IMR-90 (cell line): ENCODE measurements at regions not wholly inside any gene's neighbourhood (a gene's known extent, or its start where the extent isn't known, plus 50 kb on each side); places are given as distances from the start of the nearest gene placed in this dataset.

Experiments
- ATAC-seq: fragments of 200-7000 bp; cut with Tn5 transposase; 2 replicates; pipeline ENCODE4 v1.9.1; 2020; ENCODE audit warnings: low read depth, mild to moderate bottlenecking, moderate library complexity
- BruUV-seq: library from RNA; stranded (reverse); fragments of 400-500 nt; replicated peaks from 2 replicates; lab custom pipeline; 2021; lab: Mats Ljungman, UMichigan
- CTCF ChIA-PET: fragments of 300-600 bp; formaldehyde crosslinking; extraction: SDS; loops from one replicate; lab custom pipeline; 2021; ENCODE audit warnings: antibody characterized with exemption; lab: Yijun Ruan, JAX
- POLR2A ChIA-PET: fragments of 300-600 bp; sonication (Branson Sonifier 250); formaldehyde crosslinking; loops from one replicate; lab custom pipeline; 2022; ENCODE audit warnings: antibody characterized with exemption; ENCODE audit not compliant: unreplicated experiment; lab: Charles Lee
- DNase-seq: peaks from one replicate; pipeline ENCODE4 v3.0.0; 2013
- H2AFZ ChIP-seq: replicated peaks from 2 replicates; pipeline ENCODE3; 2013; ENCODE audit warnings: low read length, mild to moderate bottlenecking; ENCODE audit not compliant: poor library complexity
- H2AK5ac ChIP-seq: 2 replicates; pipeline ENCODE4 v1.6.1; 2013; ENCODE audit warnings: low read depth, low read length, inconsistent platforms
- H2AK9ac ChIP-seq: replicated peaks from 2 replicates; pipeline ENCODE3; 2013; ENCODE audit warnings: mild to moderate bottlenecking, low read depth, low read length, moderate library complexity; ENCODE audit not compliant: poor library complexity
- H2BK120ac ChIP-seq: 2 replicates; pipeline ENCODE4 v1.6.1; 2013; ENCODE audit warnings: low read depth, low read length, inconsistent platforms
- H2BK15ac ChIP-seq: 3 replicates; pipeline ENCODE4 v1.6.1; 2013; ENCODE audit warnings: low read depth, low read length, inconsistent platforms
- H2BK20ac ChIP-seq: 2 replicates; pipeline ENCODE4 v1.6.1; 2013; ENCODE audit warnings: low read depth, mild to moderate bottlenecking, inconsistent platforms, low read length, moderate library complexity
- H2BK5ac ChIP-seq: 2 replicates; pipeline ENCODE4 v1.6.1; 2013; ENCODE audit warnings: mild to moderate bottlenecking, low read depth, low read length, inconsistent platforms; ENCODE audit not compliant: poor library complexity, severe bottlenecking
- H3K14ac ChIP-seq: replicated peaks from 2 replicates; pipeline ENCODE4 v1.6.1; 2013; ENCODE audit warnings: low read depth, low read length, inconsistent platforms
- H3K18ac ChIP-seq: 2 replicates; pipeline ENCODE4 v1.6.1; 2013; ENCODE audit warnings: low read depth, low read length, control low read depth
- H3K23ac ChIP-seq: 2 replicates; pipeline ENCODE4 v1.6.1; 2013; ENCODE audit warnings: low read depth, low read length, inconsistent platforms
- H3K27ac ChIP-seq: 2 replicates; pipeline ENCODE4 v1.5.1; 2013; ENCODE audit warnings: mild to moderate bottlenecking, control low read depth, low read length; ENCODE audit not compliant: insufficient read depth
- H3K27me3 ChIP-seq: 2 replicates; pipeline ENCODE4 v1.6.1; 2013; ENCODE audit warnings: low read length; ENCODE audit not compliant: control insufficient read depth, insufficient read depth
- H3K36me3 ChIP-seq: 2 replicates; pipeline ENCODE4 v1.6.1; 2013; ENCODE audit warnings: low read length, mixed read lengths; ENCODE audit not compliant: control insufficient read depth, insufficient read depth
- H3K4ac ChIP-seq: 2 replicates; pipeline ENCODE4 v1.6.1; 2013; ENCODE audit warnings: low read depth, low read length, inconsistent platforms
- H3K4me1 ChIP-seq: 2 replicates; pipeline ENCODE4 v1.6.1; 2013; ENCODE audit warnings: low read length, mixed read lengths; ENCODE audit not compliant: control insufficient read depth, insufficient read depth
- H3K4me2 ChIP-seq: 2 replicates; pipeline ENCODE4 v1.6.1; 2013; ENCODE audit warnings: low read depth, mild to moderate bottlenecking, control low read depth, low read length, moderate library complexity
- H3K4me3 ChIP-seq: 2 replicates; pipeline ENCODE4 v1.5.1; 2013; ENCODE audit warnings: low read depth, mild to moderate bottlenecking, control low read depth, low read length, moderate library complexity; ENCODE audit not compliant: insufficient read depth
- H3K56ac ChIP-seq: 2 replicates; pipeline ENCODE4 v1.6.1; 2013; ENCODE audit warnings: low read length, inconsistent platforms; ENCODE audit not compliant: insufficient read depth; ENCODE audit errors: extremely low read depth
- H3K79me1 ChIP-seq, 2 experiments: 2 replicates each; pipeline ENCODE4 v1.6.1; 2013; ENCODE audit warnings: low read length in 2 of 2, inconsistent platforms in 1 of 2, low read depth in 1 of 2
- H3K9ac ChIP-seq: 2 replicates; pipeline ENCODE4 v1.6.1; 2013; ENCODE audit warnings: low read depth, low read length, control low read depth
- H3K9me1 ChIP-seq: 2 replicates; pipeline ENCODE4 v1.6.1; 2013; ENCODE audit warnings: low read length, inconsistent platforms; ENCODE audit not compliant: insufficient read depth
- H3K9me3 ChIP-seq: 2 replicates; pipeline ENCODE4 v1.6.1; 2013; ENCODE audit warnings: low read length; ENCODE audit not compliant: control insufficient read depth, insufficient read depth
- H4K20me1 ChIP-seq: 2 replicates; pipeline ENCODE4 v1.6.1; 2013; ENCODE audit warnings: low read length, inconsistent platforms; ENCODE audit not compliant: insufficient read depth
- H4K5ac ChIP-seq: 2 replicates; pipeline ENCODE4 v1.6.1; 2013; ENCODE audit warnings: mild to moderate bottlenecking, low read depth, low read length, control low read depth
- H4K8ac ChIP-seq, 2 experiments: 2 replicates each; pipeline ENCODE4 v1.6.1; 2013; ENCODE audit warnings: low read depth in 2 of 2, low read length in 2 of 2, control low read depth in 1 of 2, inconsistent platforms in 1 of 2
- H4K91ac ChIP-seq: 2 replicates; pipeline ENCODE4 v1.6.1; 2013; ENCODE audit warnings: low read depth, low read length, inconsistent platforms; ENCODE audit not compliant: insufficient read depth
- BHLHE40 ChIP-seq: fragments of 150-350 bp; IDR thresholded peaks from 2 replicates; pipeline ENCODE4 v1.6.1; 2016; ENCODE audit warnings: mild to moderate bottlenecking, low read depth, low read length
- CEBPB ChIP-seq: IDR thresholded peaks from 2 replicates; pipeline ENCODE4 v1.6.1; 2012; ENCODE audit warnings: low read depth, low read length, improper control_type of control experiment
- CHD1 ChIP-seq: IDR thresholded peaks from 2 replicates; pipeline ENCODE4 v1.6.1; 2012; ENCODE audit warnings: low read depth, low read length, improper control_type of control experiment
- FOS ChIP-seq: fragments of 150-350 bp; IDR thresholded peaks from 2 replicates; pipeline ENCODE4 v1.6.1; 2016; ENCODE audit warnings: low read depth, low read length
- MAFK ChIP-seq: IDR thresholded peaks from 2 replicates; pipeline ENCODE4 v1.6.1; 2012; ENCODE audit warnings: low read depth, low read length, improper control_type of control experiment
- MAZ ChIP-seq: IDR thresholded peaks from 2 replicates; pipeline ENCODE4 v1.6.1; 2012; ENCODE audit warnings: low read depth, mild to moderate bottlenecking, low read length, improper control_type of control experiment, moderate library complexity, borderline replicate concordance
- MXI1 ChIP-seq: IDR thresholded peaks from 2 replicates; pipeline ENCODE4 v1.6.1; 2012; ENCODE audit warnings: low read depth, mild to moderate bottlenecking, low read length, moderate library complexity, borderline replicate concordance
- NFE2L2 ChIP-seq: fragments of 150-350 bp; IDR thresholded peaks from 2 replicates; pipeline ENCODE4 v1.6.1; 2016; ENCODE audit warnings: low read depth, mild to moderate bottlenecking, low read length
- POLR2A ChIP-seq: IDR thresholded peaks from 2 replicates; pipeline ENCODE4 v1.6.1; 2012; ENCODE audit warnings: mild to moderate bottlenecking, low read depth, low read length
- RAD21 ChIP-seq: IDR thresholded peaks from 2 replicates; pipeline ENCODE4 v1.6.1; 2012; ENCODE audit warnings: low read length, improper control_type of control experiment
- RCOR1 ChIP-seq: IDR thresholded peaks from 2 replicates; pipeline ENCODE4 v1.6.1; 2012; ENCODE audit warnings: mild to moderate bottlenecking, low read length, improper control_type of control experiment; ENCODE audit not compliant: insufficient replicate concordance
- RFX5 ChIP-seq: IDR thresholded peaks from 2 replicates; pipeline ENCODE4 v1.8.0; 2012; ENCODE audit warnings: low read depth, mild to moderate bottlenecking, low read length, moderate library complexity
- SMC3 ChIP-seq: fragments of 150-350 bp; IDR thresholded peaks from 2 replicates; pipeline ENCODE4 v1.6.1; 2016; ENCODE audit warnings: low read depth, mild to moderate bottlenecking, antibody characterized with exemption, low read length, moderate library complexity
- WGBS, 2 experiments: methylation state at CpG; one replicate each; pipeline versions ENCODE4 v1.1.5 to v1.1.7; 2013; ENCODE audit warnings: missing lambda C conversion rate in 2 of 2; ENCODE audit not compliant: insufficient read length in 1 of 2; ENCODE audit errors: extremely low coverage in 2 of 2; 5-methylcytosine and 5-hydroxymethylcytosine counted together
- dilution Hi-C: fragments of 300-500 bp; cut with HindIII; formaldehyde crosslinking; loops from one replicate; pipeline ENCODE4 v1.14.3; 2018; ENCODE audit warnings: low sequenced_read_pairs; ENCODE audit not compliant: unreplicated experiment
- in situ Hi-C: fragments of 300-500 bp; cut with MboI; formaldehyde crosslinking; loops from 3 replicates; pipeline ENCODE4 v1.14.3; 2019; ENCODE audit warnings: low sequenced_read_pairs, inconsistent platforms, mixed read lengths
- intact Hi-C: fragments of 100-400 bp; cut with micrococcal nuclease; formaldehyde crosslinking; loops from 2 replicates; pipeline ENCODE4 v1.10.0; 2022
- TF ChIP-seq, protein P1 (sequence below): conservative IDR thresholded peaks from 2 replicates; pipeline ENCODE4 v1.5.1; 2012; ENCODE audit warnings: mild to moderate bottlenecking, low read depth, low read length, improper control_type of control experiment
- TF ChIP-seq, protein P2 (sequence below): fragments of 150-350 bp; IDR thresholded peaks from 2 replicates; pipeline ENCODE4 v1.6.1; 2016; ENCODE audit warnings: low read depth, mild to moderate bottlenecking, low read length, moderate library complexity, borderline replicate concordance
- TF ChIP-seq, protein P3 (sequence below): fragments of 150-350 bp; IDR thresholded peaks from 2 replicates; pipeline ENCODE4 v1.6.1; 2017; ENCODE audit warnings: mild to moderate bottlenecking, antibody characterized with exemption, low read length, low read depth

DNA sequence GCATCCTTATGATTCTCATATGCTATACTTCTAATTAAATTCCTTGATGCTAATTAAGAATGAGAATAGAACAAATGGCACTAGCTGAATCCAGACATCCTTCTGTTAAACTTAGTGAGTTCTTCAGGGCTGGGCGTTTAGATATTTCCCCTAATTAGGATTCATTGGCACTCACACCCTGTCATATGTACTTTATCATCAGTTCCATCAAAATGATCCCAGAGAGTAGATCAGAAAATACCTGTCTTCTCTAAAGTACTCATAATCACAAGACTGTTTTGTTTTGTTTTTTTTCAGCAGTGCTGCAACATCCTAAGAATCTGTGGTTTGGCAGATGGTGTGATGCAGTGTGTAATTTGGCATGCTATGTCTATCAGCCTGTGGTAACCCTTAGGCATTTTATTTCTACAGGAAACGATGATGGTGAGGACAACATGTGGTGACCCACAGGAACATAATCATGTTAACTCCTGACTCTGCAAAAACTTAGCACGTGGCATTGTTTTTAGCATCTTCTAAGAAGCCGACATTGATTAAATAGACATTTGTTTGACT lies 2528.4 kb downstream of the ARAP2 start:
- in situ Hi-C loops, result no loop called here
- no peak overlapping the region for H3K14ac ChIP-seq
- no peak overlapping the region for H3K18ac ChIP-seq
- no peak overlapping the region for H2BK15ac ChIP-seq
- no peaks in the 10 kb centered on the region for H3K79me1 ChIP-seq
- intact Hi-C loops, result no loop called here
- no peaks in the 10 kb centered on the region for H3K9me1 ChIP-seq
- no peak overlapping the region for H4K5ac ChIP-seq
- H3K23ac ChIP-seq, result no peak overlapping the region
- no peaks in the 10 kb centered on the region for H3K27me3 ChIP-seq
- ChIA-PET POLR2A (no interaction called here), CTCF (no interaction called here)
- H4K8ac ChIP-seq, result no peak overlapping the region
- H2BK5ac ChIP-seq, result no peak overlapping the region
- no peak overlapping the region for H3K56ac ChIP-seq
- DNase-seq, result no peak
- dilution Hi-C loops, result no loop called here
- no peak for ATAC-seq
- 0 out of 2 replicates have a peak, but pooled peaks cover under 1% of the 10 kb centered on the region for H3K9me3 ChIP-seq
- H2BK20ac ChIP-seq, result no peak overlapping the region
- H3K4me1 ChIP-seq, result no peaks in the 10 kb centered on the region
- no CpG with 5 or more reads among the region's 4 CpGs for WGBS, 2 experiments
- no peak overlapping the region for H2AK5ac ChIP-seq
- H4K20me1 ChIP-seq, result no peaks in the 10 kb centered on the region
- H3K36me3 ChIP-seq, result no peaks in the 10 kb centered on the region
- H3K27ac ChIP-seq, result no peak overlapping the region
- no peak overlapping the region for H4K91ac ChIP-seq
- no peak overlapping the region for H2AK9ac ChIP-seq
- no peak overlapping the region for H3K4ac ChIP-seq
- no TSS peak for BruUV-seq
- TF ChIP-seq, protein P1, sequence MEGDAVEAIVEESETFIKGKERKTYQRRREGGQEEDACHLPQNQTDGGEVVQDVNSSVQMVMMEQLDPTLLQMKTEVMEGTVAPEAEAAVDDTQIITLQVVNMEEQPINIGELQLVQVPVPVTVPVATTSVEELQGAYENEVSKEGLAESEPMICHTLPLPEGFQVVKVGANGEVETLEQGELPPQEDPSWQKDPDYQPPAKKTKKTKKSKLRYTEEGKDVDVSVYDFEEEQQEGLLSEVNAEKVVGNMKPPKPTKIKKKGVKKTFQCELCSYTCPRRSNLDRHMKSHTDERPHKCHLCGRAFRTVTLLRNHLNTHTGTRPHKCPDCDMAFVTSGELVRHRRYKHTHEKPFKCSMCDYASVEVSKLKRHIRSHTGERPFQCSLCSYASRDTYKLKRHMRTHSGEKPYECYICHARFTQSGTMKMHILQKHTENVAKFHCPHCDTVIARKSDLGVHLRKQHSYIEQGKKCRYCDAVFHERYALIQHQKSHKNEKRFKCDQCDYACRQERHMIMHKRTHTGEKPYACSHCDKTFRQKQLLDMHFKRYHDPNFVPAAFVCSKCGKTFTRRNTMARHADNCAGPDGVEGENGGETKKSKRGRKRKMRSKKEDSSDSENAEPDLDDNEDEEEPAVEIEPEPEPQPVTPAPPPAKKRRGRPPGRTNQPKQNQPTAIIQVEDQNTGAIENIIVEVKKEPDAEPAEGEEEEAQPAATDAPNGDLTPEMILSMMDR, result no peak
- TF ChIP-seq CEBPB, result no peak
- no peak for TF ChIP-seq NFE2L2
- TF ChIP-seq MAZ, result no peak
- no peak for TF ChIP-seq BHLHE40
- no peak for TF ChIP-seq MAFK
- TF ChIP-seq, protein P2, sequence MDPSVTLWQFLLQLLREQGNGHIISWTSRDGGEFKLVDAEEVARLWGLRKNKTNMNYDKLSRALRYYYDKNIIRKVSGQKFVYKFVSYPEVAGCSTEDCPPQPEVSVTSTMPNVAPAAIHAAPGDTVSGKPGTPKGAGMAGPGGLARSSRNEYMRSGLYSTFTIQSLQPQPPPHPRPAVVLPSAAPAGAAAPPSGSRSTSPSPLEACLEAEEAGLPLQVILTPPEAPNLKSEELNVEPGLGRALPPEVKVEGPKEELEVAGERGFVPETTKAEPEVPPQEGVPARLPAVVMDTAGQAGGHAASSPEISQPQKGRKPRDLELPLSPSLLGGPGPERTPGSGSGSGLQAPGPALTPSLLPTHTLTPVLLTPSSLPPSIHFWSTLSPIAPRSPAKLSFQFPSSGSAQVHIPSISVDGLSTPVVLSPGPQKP, result no peak
- TF ChIP-seq RFX5, result no peak
- no peak for TF ChIP-seq RAD21
- TF ChIP-seq FOS, result no peak
- TF ChIP-seq, protein P3, sequence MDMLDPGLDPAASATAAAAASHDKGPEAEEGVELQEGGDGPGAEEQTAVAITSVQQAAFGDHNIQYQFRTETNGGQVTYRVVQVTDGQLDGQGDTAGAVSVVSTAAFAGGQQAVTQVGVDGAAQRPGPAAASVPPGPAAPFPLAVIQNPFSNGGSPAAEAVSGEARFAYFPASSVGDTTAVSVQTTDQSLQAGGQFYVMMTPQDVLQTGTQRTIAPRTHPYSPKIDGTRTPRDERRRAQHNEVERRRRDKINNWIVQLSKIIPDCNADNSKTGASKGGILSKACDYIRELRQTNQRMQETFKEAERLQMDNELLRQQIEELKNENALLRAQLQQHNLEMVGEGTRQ, result no peak
- no peak for TF ChIP-seq RCOR1
- TF ChIP-seq POLR2A, result no peak
- TF ChIP-seq MXI1, result no peak
- no peak for TF ChIP-seq CHD1
- TF ChIP-seq SMC3, result no peak
- H3K4me2 ChIP-seq, result no peak overlapping the region
- no peak overlapping the region for H2AFZ ChIP-seq
- H3K4me3 ChIP-seq, result no peak overlapping the region
- H2BK120ac ChIP-seq, result no peak overlapping the region
- H3K9ac ChIP-seq, result no peak overlapping the region
